ENCODE measurements at regions not wholly inside any gene's neighbourhood (a gene's known extent, or its start where the extent isn't known, plus 50 kb on each side); places are given as distances from the start of the nearest gene placed in this dataset.

- Histone ChIP-seq H3K4me2 (ENCODE audit: low read length) (no peak overlapping the region), H3K27me3 (ENCODE audit: control insufficient read depth, low read length) (no peaks in the 10 kb centered on the region; the same call in 1 of the 2 replicates), H3K9me2 (replicated peaks; ENCODE audit: control insufficient read depth, low read length) (no peaks in the 10 kb centered on the region), H3K79me2 (ENCODE audit: control insufficient read depth, low read length) (no peaks in the 10 kb centered on the region), H3K36me3 (ENCODE audit: control insufficient read depth, low read length) (no peaks in the 10 kb centered on the region), H3K4me3 (ENCODE audit: low read length) (no peak overlapping the region), H3K27ac (ENCODE audit: low read depth, low read length) (no peak overlapping the region), H3K9me3 (ENCODE audit: control insufficient read depth, insufficient read depth, low read length) (no peaks in the 10 kb centered on the region), H4K20me1 (ENCODE audit: control insufficient read depth, insufficient read depth, low read depth, low read length) (no peaks in the 10 kb centered on the region), H3F3A (ENCODE audit: control insufficient read depth, insufficient read depth) (no peaks in the 10 kb centered on the region), H3K4me1 (ENCODE audit: control insufficient read depth, low read length) (no peaks in the 10 kb centered on the region)
- TF ChIP-seq EZH2phosphoT487 (IDR thresholded peaks at IDR 0.05; ENCODE audit: borderline replicate concordance, low read length) (no peak), CTCF (IDR thresholded peaks at IDR 0.05; ENCODE audit: low read depth, low read length, poor library complexity, severe bottlenecking) (no peak)
Observed at GRCh38 chr12:32946504-32947131, 50.0 kb upstream of the PKP2 start.
